Thyroid gland (tissue), 4 donors: ENCODE measurements at regions not wholly inside any gene's neighbourhood (a gene's known extent, or its start where the extent isn't known, plus 50 kb on each side); places are given as distances from the start of the nearest gene placed in this dataset.

ENCODE experiments used
- CTCF ChIP-seq, 6 experiments: fragments of 200-600 bp in 3 of 6; fragments of 450-650 bp in 3 of 6; sonication (generic) in 3 of 6; IDR thresholded peaks; one replicate each; pipeline ENCODE4 v1.5.1; 2016 to 2019; ENCODE audit warnings: antibody characterized with exemption in 6 of 6, mild to moderate bottlenecking in 2 of 6, inconsistent platforms in 1 of 6, moderate library complexity in 1 of 6
- POLR2A ChIP-seq, 2 donors: fragments of 450-650 bp; IDR thresholded peaks; one replicate each; pipeline ENCODE4 v1.6.1; 2017; ENCODE audit warnings: antibody characterized with exemption in 2 of 2, mild to moderate bottlenecking in 2 of 2, moderate library complexity in 1 of 2

- TF ChIP-seq CTCF (IDR thresholded peaks at IDR 0.05) (no peak), POLR2A (IDR thresholded peaks at IDR 0.05) (no peak)
These were observed 169.7 kb downstream of the ATG4C start for GRCh38 chr1:62953633-62954032.
